Activated B cell treated with CpG ODN at 0.5 μM for 24 hours (primary cell): ENCODE measurements at regions not wholly inside any gene's neighbourhood (a gene's known extent, or its start where the extent isn't known, plus 50 kb on each side); places are given as distances from the start of the nearest gene placed in this dataset.

ENCODE experiments used
- ATAC-seq: fragments of 200-7000 bp; cut with Tn5 transposase; one replicate; pipeline ENCODE4 v1.10.0; 2021; ENCODE audit warnings: low read depth, mild to moderate bottlenecking, moderate library complexity
- CTCF ChIA-PET: fragments of 350-600 bp; sonication (Branson Sonifier 250); formaldehyde crosslinking; loops from one replicate; lab custom pipeline; 2021; ENCODE audit warnings: antibody characterized with exemption; lab: Charles Lee
- POLR2A ChIA-PET: fragments of 350-600 bp; sonication (Branson Sonifier 250); formaldehyde crosslinking; loops from one replicate; lab custom pipeline; 2021; ENCODE audit warnings: antibody characterized with exemption; lab: Charles Lee
- DNase-seq: peaks from one replicate; pipeline ENCODE4 v3.0.0; 2022
- H3K27ac Mint-ChIP-seq: one replicate; pipeline ENCODE4 v1.8.0; 2020; ENCODE audit warnings: mixed read lengths
- H3K27me3 Mint-ChIP-seq: one replicate; pipeline ENCODE4 v1.8.0; 2021; ENCODE audit warnings: mixed read lengths
- H3K36me3 Mint-ChIP-seq: one replicate; pipeline ENCODE4 v1.8.0; 2021; ENCODE audit warnings: low read depth, mixed read lengths
- H3K4me1 Mint-ChIP-seq: one replicate; pipeline ENCODE4 v1.8.0; 2021; ENCODE audit warnings: mixed read lengths
- H3K4me3 Mint-ChIP-seq: one replicate; pipeline ENCODE4 v1.8.0; 2020; ENCODE audit warnings: mild to moderate bottlenecking, mixed read lengths
- H3K9me3 Mint-ChIP-seq: one replicate; pipeline ENCODE4 v1.8.0; 2020; ENCODE audit warnings: mixed read lengths
- CTCF ChIP-seq: fragments of 200-600 bp; IDR thresholded peaks from one replicate; pipeline ENCODE4 v1.8.0; 2022; ENCODE audit warnings: antibody characterized with exemption, mild to moderate bottlenecking
- intact Hi-C: fragments of 100-400 bp; cut with micrococcal nuclease; formaldehyde crosslinking; loops from one replicate; pipeline ENCODE4 v1.15.1; 2024

GRCh38 chr2:215753808-215754207, 259.5 kb downstream of the MREG start:
- DNase-seq (no peak), ATAC-seq (no peak)
- Mint-ChIP-seq H3K4me1 (no peaks in the 10 kb centered on the region), H3K9me3 (no peaks in the 10 kb centered on the region), H3K27me3 (no peaks in the 10 kb centered on the region), H3K27ac (no peak overlapping the region), H3K4me3 (no peak overlapping the region), H3K36me3 (no peaks in the 10 kb centered on the region)
- POLR2A ChIA-PET = no interaction called here
- no peak for TF ChIP-seq CTCF
- CTCF ChIA-PET = no interaction called here
- intact Hi-C loops = no loop called here

- Mint-ChIP-seq H3K27me3 (no peaks in the 10 kb centered on the region), H3K4me3 (no peak overlapping the region), H3K27ac (no peak overlapping the region), H3K36me3 (no peaks in the 10 kb centered on the region), H3K4me1 (no peaks in the 10 kb centered on the region), H3K9me3 (no peaks in the 10 kb centered on the region)
- ChIA-PET POLR2A (no interaction called here), CTCF (no interaction called here)
- intact Hi-C loops = no loop called here
- no peak for TF ChIP-seq CTCF
- DNase-seq (no peak), ATAC-seq (no peak)
Observed at GRCh38 chr2:215752991-215753390, 260.4 kb downstream of the MREG start.

- ATAC-seq (no peak), DNase-seq (no peak)
- intact Hi-C loops = no loop called here
- ChIA-PET CTCF (no interaction called here), POLR2A (no interaction called here)
- no peaks in the 10 kb centered on the region for H3K4me1 Mint-ChIP-seq
- H3K4me3 Mint-ChIP-seq = no peak overlapping the region
- TF ChIP-seq CTCF = no peak
- H3K36me3 Mint-ChIP-seq = no peaks in the 10 kb centered on the region
- no peaks in the 10 kb centered on the region for H3K9me3 Mint-ChIP-seq
- no peak overlapping the region for H3K27ac Mint-ChIP-seq
- H3K27me3 Mint-ChIP-seq = no peaks in the 10 kb centered on the region
Observed at GRCh38 chr2:215752436-215752835, 260.9 kb downstream of the MREG start.

- no peak for DNase-seq
- no peak for ATAC-seq
- H3K27ac Mint-ChIP-seq = no peak overlapping the region
- no peak for TF ChIP-seq CTCF
- H3K9me3 Mint-ChIP-seq = no peaks in the 10 kb centered on the region
- intact Hi-C loops = no loop called here
- CTCF ChIA-PET = no interaction called here
- H3K36me3 Mint-ChIP-seq = no peaks in the 10 kb centered on the region
- H3K27me3 Mint-ChIP-seq = no peaks in the 10 kb centered on the region
- POLR2A ChIA-PET = no interaction called here
- H3K4me1 Mint-ChIP-seq = no peaks in the 10 kb centered on the region
- no peak overlapping the region for H3K4me3 Mint-ChIP-seq
Observed at GRCh38 chr2:215751911-215752272, 261.5 kb downstream of the MREG start.

- H3K36me3 Mint-ChIP-seq = no peaks in the 10 kb centered on the region
- H3K27me3 Mint-ChIP-seq = peaks cover 3% of the 10 kb centered on the region
- POLR2A ChIA-PET = no interaction called here
- no peaks in the 10 kb centered on the region for H3K4me1 Mint-ChIP-seq
- TF ChIP-seq CTCF = no peak
- no peak overlapping the region for H3K4me3 Mint-ChIP-seq
- no peak for DNase-seq
- no peak overlapping the region for H3K27ac Mint-ChIP-seq
- no peaks in the 10 kb centered on the region for H3K9me3 Mint-ChIP-seq
- intact Hi-C loops = no loop called here
- ATAC-seq = no peak
- CTCF ChIA-PET = no interaction called here
Observed at GRCh38 chr2:215751200-215751910, 262.0 kb downstream of the MREG start.
